Esophagus muscularis mucosa (tissue), 3 donors: ENCODE measurements at regions not wholly inside any gene's neighbourhood (a gene's known extent, or its start where the extent isn't known, plus 50 kb on each side); places are given as distances from the start of the nearest gene placed in this dataset.

Experiments
- POLR2A ChIP-seq: fragments of 450-650 bp; IDR thresholded peaks from one replicate; pipeline ENCODE4 v1.6.1; 2017; ENCODE audit warnings: antibody characterized with exemption, moderate library complexity, mild to moderate bottlenecking, low read depth
- TF ChIP-seq, protein P1 (sequence below), 3 experiments: fragments of 200-600 bp in 2 of 3; fragments of 450-650 bp in 1 of 3; sonication (generic) in 2 of 3; IDR thresholded peaks; one replicate each; pipeline ENCODE4 v1.5.1; 2017 to 2019; ENCODE audit warnings: antibody characterized with exemption in 3 of 3, mild to moderate bottlenecking in 2 of 3, moderate library complexity in 1 of 3

DNA sequence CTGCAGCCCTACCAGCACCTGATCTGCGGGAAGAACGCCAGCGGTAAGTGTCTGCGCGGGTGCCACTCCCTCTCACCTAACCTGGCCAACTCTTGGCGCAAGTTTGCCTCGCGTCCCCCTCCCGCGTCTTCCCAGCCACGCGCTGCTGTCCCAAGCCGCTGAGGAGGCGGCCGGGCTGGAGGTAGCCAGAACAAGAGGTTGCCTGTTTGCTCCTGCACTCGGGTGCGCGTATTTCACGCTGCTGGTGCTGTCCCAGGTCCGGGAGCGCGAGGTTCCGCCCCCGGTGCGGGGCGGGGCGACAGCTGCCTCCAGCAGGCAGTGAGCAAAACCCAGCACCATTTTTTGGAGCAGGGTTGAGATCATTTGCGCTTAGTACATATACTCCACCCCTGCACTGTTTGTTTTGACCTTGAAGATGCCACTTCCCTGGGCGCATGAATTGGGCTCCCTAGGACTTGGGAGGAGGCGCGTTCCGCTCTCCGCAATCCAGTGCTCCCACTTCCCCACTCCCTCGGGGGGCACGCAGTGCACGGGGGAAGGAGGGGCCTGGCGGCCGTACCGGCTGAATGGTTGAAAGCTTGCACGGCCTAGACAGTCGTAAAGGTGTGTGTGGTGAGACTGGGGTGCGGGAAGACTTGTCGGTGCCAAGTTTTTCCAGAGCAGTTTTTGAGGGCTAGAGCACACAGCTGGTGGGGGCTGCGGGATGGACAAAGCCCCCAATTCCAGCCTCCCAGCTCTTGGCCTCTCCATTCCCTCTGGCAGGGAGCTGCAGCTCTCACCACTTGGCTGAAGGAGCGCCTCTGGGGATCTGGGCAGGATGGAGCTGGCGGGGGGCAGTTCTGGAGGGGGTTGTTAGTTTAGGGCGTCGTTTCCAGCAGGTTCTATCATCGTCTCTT, 226.9 kb upstream of the CRY1 start:
- TF ChIP-seq POLR2A = no peak
- TF ChIP-seq, protein P1, sequence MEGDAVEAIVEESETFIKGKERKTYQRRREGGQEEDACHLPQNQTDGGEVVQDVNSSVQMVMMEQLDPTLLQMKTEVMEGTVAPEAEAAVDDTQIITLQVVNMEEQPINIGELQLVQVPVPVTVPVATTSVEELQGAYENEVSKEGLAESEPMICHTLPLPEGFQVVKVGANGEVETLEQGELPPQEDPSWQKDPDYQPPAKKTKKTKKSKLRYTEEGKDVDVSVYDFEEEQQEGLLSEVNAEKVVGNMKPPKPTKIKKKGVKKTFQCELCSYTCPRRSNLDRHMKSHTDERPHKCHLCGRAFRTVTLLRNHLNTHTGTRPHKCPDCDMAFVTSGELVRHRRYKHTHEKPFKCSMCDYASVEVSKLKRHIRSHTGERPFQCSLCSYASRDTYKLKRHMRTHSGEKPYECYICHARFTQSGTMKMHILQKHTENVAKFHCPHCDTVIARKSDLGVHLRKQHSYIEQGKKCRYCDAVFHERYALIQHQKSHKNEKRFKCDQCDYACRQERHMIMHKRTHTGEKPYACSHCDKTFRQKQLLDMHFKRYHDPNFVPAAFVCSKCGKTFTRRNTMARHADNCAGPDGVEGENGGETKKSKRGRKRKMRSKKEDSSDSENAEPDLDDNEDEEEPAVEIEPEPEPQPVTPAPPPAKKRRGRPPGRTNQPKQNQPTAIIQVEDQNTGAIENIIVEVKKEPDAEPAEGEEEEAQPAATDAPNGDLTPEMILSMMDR (IDR thresholded peaks at IDR 0.05) = no peak
